Body of pancreas (tissue), 4 donors: ENCODE measurements at regions not wholly inside any gene's neighbourhood (a gene's known extent, or its start where the extent isn't known, plus 50 kb on each side); places are given as distances from the start of the nearest gene placed in this dataset.

ENCODE experiments used
- ATAC-seq: fragments of 150-250 bp; one replicate; pipeline ENCODE4 v1.9.1; 2016
- DNase-seq, 4 donors: peaks; one replicate each; pipeline ENCODE4 v3.0.0-alpha.2; 2019
- H3K27ac ChIP-seq, 4 donors: fragments of 200-600 bp; sonication (generic); 1 replicate in 3 of 4; 2 replicates in 1 of 4; pipeline versions ENCODE4 v1.5.1 to v1.6.1; 2016 to 2019; ENCODE audit warnings: mild to moderate bottlenecking in 1 of 4, mixed read lengths in 1 of 4, moderate library complexity in 1 of 4
- H3K27me3 ChIP-seq, 2 donors: fragments of 200-600 bp; sonication (generic); one replicate each; pipeline ENCODE4 v1.6.0; 2016; ENCODE audit warnings: mild to moderate bottlenecking in 1 of 2
- H3K36me3 ChIP-seq, 2 donors: fragments of 200-600 bp; sonication (generic); replicated peaks in 1 of 2; 2 replicates each; pipeline ENCODE4 v1.5.1; 2016; ENCODE audit warnings: low read depth in 2 of 2; ENCODE audit not compliant: insufficient read depth in 1 of 2
- H3K4me1 ChIP-seq: fragments of 200-600 bp; sonication (generic); one replicate; pipeline ENCODE4 v1.6.0; 2016
- H3K4me3 ChIP-seq, 2 donors: fragments of 200-600 bp; sonication (generic); 1 replicate in 1 of 2; 2 replicates in 1 of 2; pipeline ENCODE4 v1.5.1; 2016 to 2019
- H3K9me3 ChIP-seq, 3 donors: fragments of 200-600 bp; sonication (generic); 1 replicate in 2 of 3; 2 replicates in 1 of 3; pipeline ENCODE4 v1.5.1; 2016
- POLR2A ChIP-seq, 3 donors: fragments of 450-650 bp; IDR thresholded peaks; one replicate each; pipeline ENCODE4 v1.6.1; 2016; ENCODE audit warnings: antibody characterized with exemption in 3 of 3, mild to moderate bottlenecking in 2 of 3
- WGBS, 2 donors: methylation state at CpG; one replicate each; pipeline ENCODE4 v1.1.5; 2017; 5-methylcytosine and 5-hydroxymethylcytosine counted together
- intact Hi-C: fragments of 100-400 bp; cut with DNase I; formaldehyde crosslinking; loops from one replicate; pipeline ENCODE4 v1.15.1; 2023
- TF ChIP-seq, protein P1 (sequence below), 7 experiments: fragments of 450-650 bp in 4 of 7; fragments of 200-600 bp in 3 of 7; sonication (generic) in 3 of 7; IDR thresholded peaks; one replicate each; pipeline ENCODE4 v1.5.1; 2016 to 2019; ENCODE audit warnings: antibody characterized with exemption in 7 of 7

DNA sequence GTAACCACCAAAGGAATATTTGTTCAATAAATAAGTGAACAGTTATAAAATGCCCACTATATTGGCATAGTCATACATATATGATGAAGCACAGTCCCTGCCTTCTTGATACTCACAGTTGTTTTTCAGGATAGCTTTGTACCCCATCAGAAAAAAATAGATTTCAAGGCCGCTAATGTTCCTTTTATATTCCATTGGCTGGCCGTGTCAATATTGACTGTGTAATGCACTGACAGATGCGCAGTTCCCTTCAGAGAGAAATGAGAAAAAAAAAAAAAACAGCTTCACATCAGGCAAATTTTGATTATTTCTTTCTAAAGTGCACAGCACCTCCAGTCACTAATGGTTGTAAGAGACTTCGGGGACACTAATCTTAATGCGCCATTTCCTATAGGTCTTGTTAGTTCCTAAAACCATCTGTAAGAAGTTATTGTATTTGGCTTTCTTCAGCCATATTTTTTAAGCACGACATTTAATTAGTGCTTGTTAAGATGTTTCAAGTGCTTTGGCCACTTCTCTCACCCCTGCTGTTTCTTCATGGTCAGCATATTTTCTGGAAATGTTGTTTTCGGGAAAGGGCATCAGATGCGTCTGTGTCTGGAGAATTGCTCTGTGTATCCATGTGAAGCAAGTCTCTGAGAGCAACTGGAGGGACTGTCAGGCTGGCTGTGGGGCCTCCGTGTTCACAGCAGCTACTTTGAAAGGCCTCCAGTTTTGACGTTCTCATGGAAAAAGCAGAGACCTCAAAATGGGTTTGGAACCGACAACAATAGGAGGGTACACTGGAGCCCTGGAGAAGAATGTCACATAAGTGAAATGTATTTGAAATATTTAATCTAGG lies 378.3 kb downstream of the MTX2 start:
- Histone ChIP-seq H3K27ac (no peak overlapping the region), H3K27me3 (no peaks in the 10 kb centered on the region), H3K4me3 (no peak overlapping the region), H3K4me1 (no peaks in the 10 kb centered on the region), H3K9me3 (no peaks in the 10 kb centered on the region), H3K36me3 (no peaks in the 10 kb centered on the region)
- intact Hi-C loops: no loop called here
- DNase-seq (no peak), ATAC-seq (no peak)
- TF ChIP-seq POLR2A (IDR thresholded peaks at IDR 0.05): no peak
- TF ChIP-seq, protein P1, sequence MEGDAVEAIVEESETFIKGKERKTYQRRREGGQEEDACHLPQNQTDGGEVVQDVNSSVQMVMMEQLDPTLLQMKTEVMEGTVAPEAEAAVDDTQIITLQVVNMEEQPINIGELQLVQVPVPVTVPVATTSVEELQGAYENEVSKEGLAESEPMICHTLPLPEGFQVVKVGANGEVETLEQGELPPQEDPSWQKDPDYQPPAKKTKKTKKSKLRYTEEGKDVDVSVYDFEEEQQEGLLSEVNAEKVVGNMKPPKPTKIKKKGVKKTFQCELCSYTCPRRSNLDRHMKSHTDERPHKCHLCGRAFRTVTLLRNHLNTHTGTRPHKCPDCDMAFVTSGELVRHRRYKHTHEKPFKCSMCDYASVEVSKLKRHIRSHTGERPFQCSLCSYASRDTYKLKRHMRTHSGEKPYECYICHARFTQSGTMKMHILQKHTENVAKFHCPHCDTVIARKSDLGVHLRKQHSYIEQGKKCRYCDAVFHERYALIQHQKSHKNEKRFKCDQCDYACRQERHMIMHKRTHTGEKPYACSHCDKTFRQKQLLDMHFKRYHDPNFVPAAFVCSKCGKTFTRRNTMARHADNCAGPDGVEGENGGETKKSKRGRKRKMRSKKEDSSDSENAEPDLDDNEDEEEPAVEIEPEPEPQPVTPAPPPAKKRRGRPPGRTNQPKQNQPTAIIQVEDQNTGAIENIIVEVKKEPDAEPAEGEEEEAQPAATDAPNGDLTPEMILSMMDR (IDR thresholded peaks at IDR 0.05): no peak
- WGBS, 2 donors: 72% methylated on average over 11 of the region's 11 CpGs

DNA sequence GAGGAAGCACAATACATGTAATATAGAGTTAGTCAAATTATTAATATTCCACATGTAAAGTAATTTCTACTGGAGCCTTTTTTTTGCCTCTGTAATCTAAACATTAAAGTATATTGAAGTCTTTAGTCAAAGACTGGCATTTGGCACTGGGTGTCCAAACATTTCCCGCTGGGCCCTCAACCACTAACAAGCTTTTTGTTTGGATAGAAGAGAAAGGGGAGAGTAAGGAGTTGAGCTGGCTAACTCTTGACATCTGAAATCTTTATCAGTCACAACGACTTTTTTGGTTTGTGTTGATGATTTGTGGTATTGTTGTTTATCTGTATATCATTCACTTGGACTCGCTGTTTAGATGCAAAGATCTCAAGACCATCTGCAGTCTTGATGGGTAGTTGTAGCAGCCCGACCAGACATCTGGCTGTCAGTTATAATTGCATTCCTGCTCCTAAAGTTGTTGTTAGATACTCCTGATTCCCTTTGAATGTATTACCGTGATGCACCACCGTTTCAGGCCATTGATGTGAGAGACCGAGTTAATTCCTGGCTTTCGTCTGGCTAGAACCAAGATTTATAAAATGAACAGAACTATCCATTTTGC lies 379.6 kb downstream of the MTX2 start:
- Histone ChIP-seq H3K36me3 (no peaks in the 10 kb centered on the region), H3K27ac (no peak overlapping the region), H3K27me3 (no peaks in the 10 kb centered on the region), H3K4me3 (no peak overlapping the region), H3K9me3 (no peaks in the 10 kb centered on the region), H3K4me1 (no peaks in the 10 kb centered on the region)
- intact Hi-C loops: no loop called here
- TF ChIP-seq, protein P1 (IDR thresholded peaks at IDR 0.05): no peak
- no peak for TF ChIP-seq POLR2A (IDR thresholded peaks at IDR 0.05)
- DNase-seq: no peak
- no peak for ATAC-seq
- 72 to 74% methylated on average over 8 of the region's 8 CpGs for WGBS, 2 donors

DNA sequence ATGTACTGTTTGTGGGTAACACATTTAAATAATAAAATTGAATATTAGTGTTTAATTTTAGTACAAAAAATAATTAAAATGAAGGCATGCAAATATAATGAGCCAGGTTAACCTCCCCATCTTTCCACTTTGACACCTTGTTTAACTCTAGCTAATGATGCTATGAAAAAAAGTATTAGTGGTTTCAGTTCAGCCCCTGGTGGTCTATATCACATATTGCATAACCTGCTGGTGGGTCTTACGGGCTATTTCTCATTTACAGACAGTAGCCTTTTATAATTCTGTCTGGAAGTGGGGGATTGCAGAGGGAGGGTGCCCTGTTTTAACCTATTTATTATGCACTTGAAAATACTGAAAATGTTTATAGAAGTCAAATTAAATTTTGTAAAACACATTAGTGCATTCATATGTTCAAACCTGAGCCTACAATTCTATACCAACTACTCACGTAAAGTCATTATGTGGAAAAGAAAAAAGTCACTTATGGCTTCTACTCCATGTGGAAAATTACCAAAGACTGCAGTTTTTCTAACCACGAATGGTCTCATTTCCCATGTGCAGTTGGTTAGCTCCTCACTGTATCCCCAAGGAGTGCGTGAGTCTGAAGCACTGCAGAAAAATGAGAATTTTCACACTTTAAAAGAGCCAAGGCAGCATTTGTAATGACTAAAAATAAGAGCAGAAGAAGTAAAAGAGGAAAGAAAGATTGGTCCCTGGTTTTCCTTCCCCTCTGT lies 381.0 kb downstream of the MTX2 start:
- no peak overlapping the region for H3K27ac ChIP-seq
- no peaks in the 10 kb centered on the region for H3K9me3 ChIP-seq
- intact Hi-C loops: no loop called here
- H3K4me1 ChIP-seq: no peaks in the 10 kb centered on the region
- TF ChIP-seq, protein P1 (IDR thresholded peaks at IDR 0.05): no peak
- no peak for TF ChIP-seq POLR2A (IDR thresholded peaks at IDR 0.05)
- no peak overlapping the region for H3K4me3 ChIP-seq
- no peaks in the 10 kb centered on the region for H3K36me3 ChIP-seq
- 73 to 74% methylated on average over 4 of the region's 4 CpGs for WGBS, 2 donors
- ATAC-seq (no peak), DNase-seq (no peak)
- H3K27me3 ChIP-seq: no peaks in the 10 kb centered on the region

DNA sequence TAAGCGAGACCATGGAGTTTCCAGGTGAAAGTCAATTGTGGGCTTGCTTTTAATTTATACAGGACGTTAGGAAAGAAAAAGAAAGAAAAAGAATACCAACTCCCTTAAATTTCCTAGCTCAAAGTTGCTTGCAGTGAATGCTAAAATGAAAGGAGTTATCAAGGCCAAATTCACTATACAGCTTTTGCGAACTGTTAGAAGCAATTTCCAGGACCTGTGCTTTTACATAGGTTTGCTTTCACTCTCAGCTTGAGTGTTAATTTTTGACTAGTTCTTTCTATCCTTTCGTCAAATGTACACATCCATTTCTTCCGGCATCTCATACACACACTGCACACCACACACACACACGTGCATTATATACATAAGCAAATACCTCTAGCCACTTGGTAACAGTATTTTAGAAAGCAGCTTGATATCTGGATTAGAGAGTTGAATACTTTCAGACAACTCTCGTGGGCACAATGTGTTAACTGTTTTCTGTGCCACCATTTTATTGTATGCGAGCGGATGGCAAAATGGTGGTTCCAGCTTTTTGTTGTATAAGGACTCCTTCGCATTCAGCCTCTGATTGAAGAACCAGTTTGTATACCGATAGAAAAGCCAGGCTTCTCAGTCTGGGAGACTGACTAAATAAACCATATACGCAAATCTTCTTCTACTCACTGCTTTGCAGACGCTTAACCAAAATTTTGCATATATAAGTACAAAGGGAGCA lies 381.8 kb downstream of the MTX2 start:
- Histone ChIP-seq H3K27ac (no peak overlapping the region), H3K27me3 (no peaks in the 10 kb centered on the region), H3K36me3 (no peaks in the 10 kb centered on the region), H3K4me1 (no peaks in the 10 kb centered on the region), H3K9me3 (no peaks in the 10 kb centered on the region), H3K4me3 (no peak overlapping the region)
- intact Hi-C loops: no loop called here
- TF ChIP-seq, protein P1 (IDR thresholded peaks at IDR 0.05): no peak
- 66 to 70% methylated on average over 13 of the region's 13 CpGs for WGBS, 2 donors
- DNase-seq (no peak), ATAC-seq (no peak)
